GM18868 (cell line): ENCODE measurements at regions not wholly inside any gene's neighbourhood (a gene's known extent, or its start where the extent isn't known, plus 50 kb on each side); places are given as distances from the start of the nearest gene placed in this dataset.
"Not testable (repeated sequence)": the region's sequence is repeated elsewhere in the genome, so short reads cannot be mapped to it uniquely, and the experiment has no call there.

Experiments used
- ATAC-seq: cut with Tn5 transposase; IDR thresholded peaks from one replicate; pipeline ENCODE4 v1.9.1; 2021; ENCODE audit warnings: mild to moderate bottlenecking, moderate library complexity; ENCODE audit not compliant: unreplicated experiment

DNA sequence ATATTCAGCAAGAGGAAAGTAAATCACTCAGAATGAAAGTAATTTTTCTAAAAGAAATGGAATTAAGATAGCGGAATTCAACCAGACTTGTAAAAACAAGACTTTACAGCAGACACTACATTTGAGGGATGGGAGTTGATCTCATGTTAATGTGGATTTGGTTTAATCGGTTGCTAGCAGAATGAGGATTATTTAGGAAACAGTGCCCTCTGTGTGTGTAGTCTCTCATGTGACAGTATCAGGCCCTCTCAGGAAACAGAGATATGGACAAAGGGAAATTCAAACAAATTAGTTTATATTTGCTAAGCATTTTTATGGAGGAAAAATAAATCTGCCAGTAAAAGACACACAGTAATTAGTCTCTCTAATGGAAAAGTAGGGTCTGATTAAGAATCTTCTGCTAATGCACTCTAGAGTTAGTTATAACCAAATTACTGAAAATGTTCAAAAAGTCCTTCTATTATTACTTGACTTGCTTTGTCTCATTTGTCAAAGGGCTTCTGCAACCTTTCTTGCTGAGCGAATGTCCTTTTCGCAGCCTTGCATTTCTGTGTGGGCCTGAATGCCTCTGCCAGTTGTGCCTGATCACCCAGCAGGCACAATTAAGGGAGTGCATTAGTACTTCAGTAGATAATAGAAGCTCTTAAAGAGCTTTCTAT is 1282.3 kb upstream of the TENM3 start:
- ATAC-seq = no peak

DNA sequence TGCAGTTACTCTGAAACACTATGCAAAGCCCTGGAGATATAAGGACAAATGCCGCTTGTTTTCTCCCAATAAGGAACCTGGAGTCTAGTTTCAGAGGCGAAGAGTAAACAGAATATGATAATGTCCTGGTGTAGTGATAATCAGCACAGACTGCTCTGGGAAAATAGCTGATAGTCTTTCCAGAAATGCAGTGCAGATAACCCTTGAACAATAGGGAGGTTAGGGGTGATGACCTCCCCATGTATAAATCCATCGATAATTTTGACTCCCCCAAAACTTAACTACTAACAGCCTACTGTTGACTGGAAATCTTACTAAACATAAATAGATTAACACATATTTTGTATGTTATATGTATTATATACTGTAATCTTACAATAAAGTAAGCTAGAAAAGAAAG is 1280.9 kb upstream of the TENM3 start:
- ATAC-seq = no peak

- ATAC-seq = no peak
These were observed 1276.9 kb upstream of the TENM3 start for GRCh38 chr4:180966312-180966711.

- no peak for ATAC-seq
These were observed 1275.3 kb upstream of the TENM3 start for GRCh38 chr4:180967936-180968335.

- no peak for ATAC-seq
These were observed 1269.3 kb upstream of the TENM3 start for GRCh38 chr4:180973894-180974293.

DNA sequence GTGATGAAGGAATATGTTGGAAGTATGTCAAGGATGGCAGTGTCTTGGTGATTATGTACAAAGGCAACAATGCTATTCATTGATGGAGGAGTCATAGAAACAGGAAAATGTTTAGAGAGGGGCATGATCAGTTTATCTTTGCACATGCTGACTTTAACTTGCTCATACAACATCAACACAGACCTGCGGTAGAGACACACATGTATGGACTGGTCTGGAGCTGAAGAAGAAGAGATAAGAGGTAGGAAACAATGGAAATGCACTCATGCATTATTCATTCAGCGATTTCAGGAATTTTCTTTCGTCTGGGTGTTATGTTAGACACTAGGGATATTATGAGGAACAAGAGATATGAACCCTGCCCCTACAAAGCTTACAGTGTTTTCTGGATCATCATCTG is 1252.3 kb upstream of the TENM3 start:
- no peak for ATAC-seq

- ATAC-seq = no peak
These were observed 1249.9 kb upstream of the TENM3 start for GRCh38 chr4:180993244-180993836.

DNA sequence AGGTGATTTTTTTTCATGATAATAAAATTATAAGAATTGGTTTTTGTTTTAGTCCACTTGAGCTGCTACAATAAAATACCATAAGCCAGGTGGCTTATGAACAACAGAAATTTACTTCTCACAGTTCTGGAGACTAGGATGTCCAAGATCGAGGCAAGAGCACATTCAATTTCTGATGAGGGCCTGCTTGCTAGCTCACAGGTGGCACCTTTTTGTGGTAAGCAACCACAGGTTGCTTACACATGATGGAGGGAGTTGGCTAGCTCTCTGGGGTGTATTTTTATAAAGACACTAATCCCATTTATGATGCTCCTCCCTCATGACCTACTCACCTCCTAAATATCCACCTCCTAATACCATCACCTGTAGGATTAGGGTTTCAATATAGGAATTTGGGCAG is 1248.5 kb upstream of the TENM3 start:
- ATAC-seq = no peak

GRCh38 chr4:180999217-180999616 is 1244.0 kb upstream of the TENM3 start:
- ATAC-seq = no peak

- no peak for ATAC-seq
These were observed 1239.1 kb upstream of the TENM3 start for GRCh38 chr4:181004056-181004455.

DNA sequence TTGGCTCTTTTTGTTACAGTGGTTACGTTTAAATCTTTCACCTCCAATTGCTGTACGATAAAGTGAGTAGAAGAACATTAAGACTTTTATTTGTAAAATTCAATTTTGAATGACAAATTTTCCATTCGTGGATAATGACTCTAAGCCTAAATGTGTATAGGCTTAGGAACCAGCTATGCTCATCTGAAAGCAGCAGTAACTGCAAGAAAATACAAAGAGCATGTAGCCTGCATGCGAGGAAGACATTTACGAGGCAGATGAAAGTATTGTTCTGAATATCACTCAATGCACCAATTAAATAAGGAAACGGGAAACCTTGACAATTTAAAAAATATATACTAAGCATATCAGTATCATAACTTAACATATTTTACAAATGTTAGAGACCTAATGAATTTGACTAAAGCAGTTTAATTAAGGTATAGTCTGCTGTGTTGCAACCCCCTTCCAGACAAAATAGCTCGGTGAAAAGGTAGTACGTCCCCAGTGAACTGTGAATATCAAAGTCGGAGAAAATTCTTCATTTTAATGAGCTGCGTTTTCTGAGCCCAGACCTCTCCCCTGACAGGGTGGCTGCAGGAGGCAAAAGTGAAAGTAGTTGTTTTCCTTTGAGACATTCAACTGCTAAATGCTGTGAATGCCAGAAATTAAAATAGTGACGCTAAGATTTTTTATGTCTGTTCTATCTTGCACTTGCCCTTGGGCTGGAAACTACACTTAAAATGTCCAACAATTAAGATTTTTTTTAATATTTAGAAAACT is 1236.5 kb upstream of the TENM3 start:
- ATAC-seq = no peak

GRCh38 chr4:181007751-181008150 is 1235.5 kb upstream of the TENM3 start:
- ATAC-seq = no peak

- no peak for ATAC-seq
These were observed 1235.0 kb upstream of the TENM3 start for GRCh38 chr4:181008164-181008563.

- ATAC-seq = no peak
These were observed 1230.0 kb upstream of the TENM3 start for GRCh38 chr4:181013162-181013561.

DNA sequence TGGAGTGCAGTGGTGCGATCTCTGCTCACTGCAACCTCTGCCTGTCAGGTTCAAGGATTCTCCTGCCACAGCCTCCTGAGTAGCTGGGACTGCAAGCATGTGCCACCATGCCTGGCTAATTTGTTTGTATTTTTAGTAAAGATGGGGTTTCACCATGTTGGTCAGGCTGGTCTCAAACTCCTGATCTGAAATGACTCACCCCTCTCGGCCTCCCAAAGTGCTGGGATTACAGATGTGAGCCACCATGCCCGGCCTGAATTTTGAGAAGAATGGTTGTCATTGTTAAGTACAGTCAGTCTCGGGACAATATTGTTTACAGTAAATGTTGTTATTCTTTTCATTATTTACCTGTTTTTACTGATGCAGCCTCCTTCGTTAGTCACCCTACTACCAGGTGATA is 1226.2 kb upstream of the TENM3 start:
- ATAC-seq = no peak

DNA sequence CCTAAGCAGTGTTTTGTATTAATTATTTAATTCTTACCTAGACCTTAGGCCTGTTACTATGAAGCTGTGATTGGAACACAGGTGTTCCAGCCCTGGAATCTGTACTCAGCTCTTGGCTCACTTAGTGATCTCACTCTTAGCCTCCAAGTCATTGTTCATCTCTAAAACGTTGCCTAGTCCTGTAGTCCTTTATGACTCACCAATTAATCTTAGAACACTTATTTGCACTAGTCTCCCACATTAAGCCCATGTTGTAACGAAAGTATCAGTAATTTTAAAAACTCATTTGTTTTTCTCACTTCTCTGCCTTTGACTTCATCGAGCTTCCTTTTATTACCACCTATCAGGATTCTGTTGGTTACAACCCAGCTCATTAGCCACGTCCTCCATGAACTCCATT is 1224.7 kb upstream of the TENM3 start:
- no peak for ATAC-seq

- no peak for ATAC-seq
These were observed 1224.3 kb upstream of the TENM3 start for GRCh38 chr4:181018913-181019312.

GRCh38 chr4:181020456-181020855 is 1222.7 kb upstream of the TENM3 start:
- ATAC-seq = no peak

DNA sequence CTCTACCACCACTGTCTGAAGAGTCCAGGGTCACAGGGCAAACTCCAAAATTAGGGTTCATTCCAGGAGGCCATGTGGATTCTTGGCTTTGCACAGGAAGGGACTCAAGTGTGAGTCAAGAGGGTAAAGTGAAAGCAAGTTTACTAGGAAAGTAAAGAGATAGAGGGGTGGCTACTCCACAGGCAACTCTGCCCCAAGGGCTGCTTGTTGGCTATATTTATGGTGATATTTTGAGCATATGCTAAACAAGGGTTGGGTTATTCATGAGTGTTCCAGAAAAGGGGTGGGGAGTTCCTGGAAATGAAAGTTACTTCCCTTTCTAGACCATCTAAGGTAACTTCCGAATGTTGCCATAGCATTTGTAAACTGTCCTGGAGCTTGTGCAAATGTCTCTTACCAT is 1222.0 kb upstream of the TENM3 start:
- no peak for ATAC-seq

- ATAC-seq = not testable (repeated sequence)
These were observed 1212.9 kb upstream of the TENM3 start for GRCh38 chr4:181030135-181030921.

DNA sequence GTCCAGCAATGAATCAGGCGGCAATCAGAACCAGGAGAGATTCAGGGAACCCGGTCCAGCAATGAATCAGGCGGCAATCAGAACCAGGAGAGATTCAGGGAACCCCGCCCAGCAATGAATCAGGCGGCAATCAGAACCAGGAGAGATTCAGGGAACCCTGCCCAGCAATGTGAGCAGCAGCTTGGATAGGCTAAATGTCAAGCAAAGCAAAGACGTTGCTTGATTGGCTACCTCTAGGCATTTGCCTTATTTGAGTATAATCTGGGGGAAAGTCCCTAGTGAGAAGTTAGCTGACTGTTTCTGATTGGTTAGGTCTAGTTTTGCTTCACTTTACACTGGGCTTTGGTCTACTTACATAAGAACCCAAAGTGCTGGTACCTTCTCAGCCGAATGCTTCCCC is 1212.2 kb upstream of the TENM3 start:
- ATAC-seq = no peak
